ENCODE measurements at regions not wholly inside any gene's neighbourhood (a gene's known extent, or its start where the extent isn't known, plus 50 kb on each side); places are given as distances from the start of the nearest gene placed in this dataset.
A peak's percentile ranks its signal among the peaks of the same experiment; 100 is the strongest.

DNA sequence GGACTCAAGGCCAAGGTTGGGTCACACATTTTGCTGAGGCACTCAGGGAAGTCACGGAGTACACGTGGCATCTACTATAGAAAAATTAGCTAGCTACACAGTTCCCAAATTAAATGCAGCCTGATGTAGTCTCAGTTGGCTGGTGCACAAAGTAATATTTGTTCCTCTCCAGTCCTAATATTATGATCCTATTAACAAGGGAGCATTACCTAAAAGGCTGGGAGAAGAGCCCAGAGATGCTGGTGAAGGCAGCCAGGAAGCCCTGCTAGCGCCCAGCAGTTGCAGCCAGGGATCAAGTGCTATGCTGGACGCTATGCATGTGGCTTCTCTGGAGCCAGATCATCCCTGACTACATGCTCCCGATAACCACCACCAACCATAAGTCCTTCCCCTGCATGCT is 88.0 kb upstream of the GSC start:
- WGBS, 2 donors, result 78 to 83% methylated on average over 5 of the region's 5 CpGs
- Histone ChIP-seq H3K27me3 (no peaks in the 10 kb centered on the region), H3K4me1 (no peaks in the 10 kb centered on the region), H3K4me3 (no peak overlapping the region), H3K9me3 (peaks cover 0 to 9% (median 0%) of the 10 kb centered on the region in 3 donors), H3K27ac (no peak overlapping the region), H3K36me3 (replicated peaks in 1 of 2; ENCODE audit: insufficient read depth in 1 of 2, low read depth in 2 of 2) (no peaks in the 10 kb centered on the region)
- intact Hi-C loops (cut with DNase I), result no loop called here
- TF ChIP-seq POLR2A (IDR thresholded peaks at IDR 0.05) (no peak), CTCF (IDR thresholded peaks at IDR 0.05) (no peak)
- no peak for DNase-seq
- ATAC-seq, result no peak

DNA sequence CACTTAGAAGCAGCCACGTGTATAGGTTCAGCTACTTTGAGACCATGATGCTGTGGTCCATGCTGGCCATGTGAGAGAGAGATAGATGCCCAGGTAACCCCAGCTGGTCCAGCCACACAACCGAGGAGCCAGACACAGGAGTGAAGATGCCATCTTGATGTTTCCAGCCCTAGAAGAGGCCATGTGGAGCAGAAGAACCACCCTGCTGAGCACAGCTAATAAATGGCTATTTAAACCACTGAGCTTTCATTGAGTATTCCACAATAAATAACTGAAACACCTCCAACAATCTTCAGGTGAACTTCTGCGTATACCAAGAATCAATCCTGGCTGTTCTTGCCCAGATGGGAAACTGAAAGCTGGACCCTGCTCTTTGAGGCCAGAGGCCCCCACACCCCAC is 84.0 kb upstream of the GSC start:
- intact Hi-C loops (cut with DNase I), result no loop called here
- Histone ChIP-seq H3K27me3 (no peaks in the 10 kb centered on the region), H3K36me3 (replicated peaks in 1 of 2; ENCODE audit: insufficient read depth in 1 of 2, low read depth in 2 of 2) (no peaks in the 10 kb centered on the region), H3K4me1 (no peaks in the 10 kb centered on the region), H3K4me3 (no peak overlapping the region), H3K27ac (no peak overlapping the region), H3K9me3 (peaks cover 0 to 9% (median 0%) of the 10 kb centered on the region in 3 donors)
- WGBS, 2 donors, result 79 to 83% methylated on average over 2 to 3 of the region's 3 CpGs
- TF ChIP-seq POLR2A (IDR thresholded peaks at IDR 0.05) (no peak), CTCF (IDR thresholded peaks at IDR 0.05) (no peak)
- no peak for ATAC-seq
- DNase-seq, result no peak

GRCh38 chr14:94850309-94851211 is 80.6 kb upstream of the GSC start:
- H3K4me3 ChIP-seq, result no peak overlapping the region
- peak overlapping the region in 3 of 4 donors; percentile 13 to 37 (median 21) for H3K27ac ChIP-seq
- 41 to 48% methylated on average over 16 of the region's 16 CpGs for WGBS, 2 donors
- H3K9me3 ChIP-seq, result peaks cover 0 to 9% (median 0%) of the 10 kb centered on the region in 3 donors
- H3K36me3 ChIP-seq (replicated peaks in 1 of 2; ENCODE audit: insufficient read depth in 1 of 2, low read depth in 2 of 2), result no peaks in the 10 kb centered on the region
- DNase-seq (peak in 3 of 4 donors; percentile 19 to 43 (median 33)), ATAC-seq (no peak)
- intact Hi-C loops (cut with DNase I), result no loop called here
- no peak for TF ChIP-seq CTCF (IDR thresholded peaks at IDR 0.05)
- no peak for TF ChIP-seq POLR2A (IDR thresholded peaks at IDR 0.05)
- no peaks in the 10 kb centered on the region for H3K27me3 ChIP-seq
- H3K4me1 ChIP-seq, result no peaks in the 10 kb centered on the region

DNA sequence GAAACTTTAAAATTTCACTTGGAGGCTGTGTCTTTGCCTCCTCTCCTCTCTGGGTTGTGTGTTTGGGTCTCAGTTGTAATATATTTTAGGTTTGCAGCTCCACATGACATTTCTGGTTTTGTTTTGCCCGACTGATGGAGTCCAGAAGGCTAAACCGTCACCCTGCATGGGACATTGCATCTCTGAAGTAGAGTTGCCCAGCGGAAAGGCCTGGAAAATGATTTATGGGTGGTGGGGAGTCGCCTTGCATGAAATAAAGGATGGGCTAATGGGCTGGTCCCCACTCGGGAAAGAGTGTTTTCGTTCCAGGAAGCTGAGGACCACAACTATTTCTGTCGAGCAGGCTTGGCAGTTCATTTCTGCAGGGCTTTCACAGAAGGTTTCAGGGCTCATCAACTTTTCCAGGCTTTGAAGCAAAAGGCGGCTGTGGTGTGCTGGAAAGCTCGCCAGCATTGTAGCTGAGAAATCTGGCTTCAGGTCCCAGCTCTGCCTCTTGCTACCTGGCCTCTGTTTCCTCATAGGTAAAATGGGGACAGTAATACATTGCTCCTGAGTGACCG is 74.8 kb upstream of the GSC start:
- Histone ChIP-seq H3K4me3 (no peak overlapping the region), H3K27ac (no peak overlapping the region), H3K9me3 (no peaks in the 10 kb centered on the region), H3K36me3 (replicated peaks in 1 of 2; ENCODE audit: insufficient read depth in 1 of 2, low read depth in 2 of 2) (no peaks in the 10 kb centered on the region), H3K27me3 (no peaks in the 10 kb centered on the region), H3K4me1 (no peaks in the 10 kb centered on the region)
- DNase-seq (no peak), ATAC-seq (no peak)
- 74 to 81% methylated on average over 10 of the region's 10 CpGs for WGBS, 2 donors
- TF ChIP-seq CTCF (IDR thresholded peaks at IDR 0.05) (no peak), POLR2A (IDR thresholded peaks at IDR 0.05) (no peak)
- intact Hi-C loops (cut with DNase I), result no loop called here
